HCT116 (cell line): ENCODE measurements at regions not wholly inside any gene's neighbourhood (a gene's known extent, or its start where the extent isn't known, plus 50 kb on each side); places are given as distances from the start of the nearest gene placed in this dataset.

ENCODE experiments used
- ATAC-seq: fragments of 200-7000 bp; cut with Tn5 transposase; 2 replicates; pipeline ENCODE4 v1.9.1; 2020; ENCODE audit warnings: mild to moderate bottlenecking, moderate library complexity
- BruUV-seq: library from RNA; stranded (reverse); fragments of 400-500 nt; replicated peaks from 2 replicates; lab custom pipeline; 2021; lab: Mats Ljungman, UMichigan
- CTCF ChIA-PET: fragments of 300-600 bp; sonication (Branson Sonifier 250); formaldehyde crosslinking; loops from one replicate; lab custom pipeline; 2021; ENCODE audit warnings: antibody characterized with exemption; lab: Charles Lee
- POLR2A ChIA-PET: fragments of 300-600, 350-600 bp; sonication (Branson Sonifier 250); formaldehyde crosslinking; loops from one replicate; lab custom pipeline; 2021; ENCODE audit warnings: antibody characterized with exemption; lab: Charles Lee
- RAD21 ChIA-PET, 2 experiments: fragments of 300-600 bp; sonication (Branson Sonifier 250); formaldehyde crosslinking; loops; one replicate each; lab custom pipeline; 2023; ENCODE audit warnings: low total read pairs in 2 of 2; ENCODE audit not compliant: uncharacterized antibody in 2 of 2, unreplicated experiment in 2 of 2, low non-redundant PET in 1 of 2; lab: Charles Lee
- DNase-seq: peaks from one replicate; pipeline ENCODE4 v3.0.0-alpha.2; 2010; ENCODE audit warnings: low read depth, low spot score
- H2AFZ ChIP-seq: fragments of 200-600 bp; shearing (Covaris generic), sonication (generic); 2 replicates; pipeline ENCODE4 v1.6.1; 2017; ENCODE audit warnings: low read depth, mixed run types, mixed read lengths, antibody characterized with exemption, low read length; ENCODE audit not compliant: poor library complexity, severe bottlenecking
- H3K27ac ChIP-seq: 2 replicates; pipeline ENCODE4 v1.5.1; 2012; ENCODE audit warnings: low read depth, low read length
- H3K27me3 ChIP-seq: fragments of 200-600 bp; sonication (generic); 2 replicates; pipeline ENCODE4 v1.6.1; 2016; ENCODE audit warnings: mixed run types, low read length, mixed read lengths; ENCODE audit not compliant: insufficient read depth
- H3K36me3 ChIP-seq, 2 experiments: fragments of 200-500 bp in 1 of 2; fragments of 200-600 bp in 1 of 2; sonication (Bioruptor generic) in 1 of 2; sonication (generic) in 1 of 2; 2 replicates each; pipeline versions ENCODE4 v1.5.1 to v1.6.1; 2014 to 2016; ENCODE audit warnings: low read length in 2 of 2, inconsistent platforms in 1 of 2, mixed read lengths in 1 of 2, mixed run types in 1 of 2; ENCODE audit not compliant: insufficient read depth in 2 of 2, control insufficient read depth in 1 of 2
- H3K4me1 ChIP-seq, 2 experiments: fragments of 200-600 bp in 1 of 2; sonication (generic) in 1 of 2; 2 replicates each; pipeline versions ENCODE4 v1.5.1 to v1.6.1; 2012 to 2017; ENCODE audit warnings: low read length in 2 of 2, inconsistent platforms in 1 of 2, mild to moderate bottlenecking in 1 of 2, mixed read lengths in 1 of 2, mixed run types in 1 of 2, moderate library complexity in 1 of 2; ENCODE audit not compliant: insufficient read depth in 2 of 2, control insufficient read depth in 1 of 2
- H3K4me2 ChIP-seq: fragments of 200-600 bp; sonication (generic); 2 replicates; pipeline ENCODE4 v1.6.1; 2017; ENCODE audit warnings: mixed run types, low read length, mixed read lengths
- H3K4me3 ChIP-seq, 2 experiments: fragments of 200-600 bp in 1 of 2; sonication (generic) in 1 of 2; replicated peaks in 1 of 2; 2 replicates each; pipeline ENCODE4 v1.5.1; 2011 to 2016; ENCODE audit warnings: low read length in 2 of 2, control low read depth in 1 of 2, low read depth in 1 of 2, mild to moderate bottlenecking in 1 of 2, mixed read lengths in 1 of 2, mixed run types in 1 of 2
- H3K79me2 ChIP-seq: fragments of 200-600 bp; sonication (generic); 2 replicates; pipeline ENCODE4 v1.6.1; 2017; ENCODE audit warnings: mild to moderate bottlenecking, mixed run types, low read length, moderate library complexity, mixed read lengths; ENCODE audit not compliant: insufficient read depth
- H3K9ac ChIP-seq: fragments of 200-600 bp; sonication (generic); 2 replicates; pipeline ENCODE4 v1.6.1; 2016; ENCODE audit warnings: low read length, mixed read lengths
- H3K9me2 ChIP-seq: fragments of 200-600 bp; sonication (generic), shearing (Covaris generic); 2 replicates; pipeline ENCODE4 v1.6.1; 2017; ENCODE audit warnings: mixed run types, mild to moderate bottlenecking, moderate library complexity; ENCODE audit not compliant: insufficient read depth
- H3K9me3 ChIP-seq, 2 experiments: fragments of 200-500 bp in 1 of 2; fragments of 200-600 bp in 1 of 2; sonication (Bioruptor generic) in 1 of 2; sonication (generic) in 1 of 2; 2 replicates each; pipeline ENCODE4 v1.6.1; 2014 to 2017; ENCODE audit warnings: low read length in 2 of 2, mixed read lengths in 2 of 2, inconsistent platforms in 1 of 2, low read depth in 1 of 2, mild to moderate bottlenecking in 1 of 2, mixed run types in 1 of 2, moderate library complexity in 1 of 2; ENCODE audit not compliant: control insufficient read depth in 1 of 2, insufficient read depth in 1 of 2
- H4K20me1 ChIP-seq: fragments of 200-600 bp; sonication (generic), shearing (Covaris generic); 2 replicates; pipeline ENCODE4 v1.6.1; 2017; ENCODE audit warnings: mixed run types, mild to moderate bottlenecking, moderate library complexity; ENCODE audit not compliant: insufficient read depth
- CBX3 ChIP-seq: IDR thresholded peaks from 2 replicates; pipeline ENCODE4 v1.6.1; 2012; ENCODE audit warnings: low read depth
- CEBPB ChIP-seq: IDR thresholded peaks from 2 replicates; pipeline ENCODE4 v1.6.1; 2012; ENCODE audit warnings: low read depth
- ELF1 ChIP-seq: IDR thresholded peaks from 2 replicates; pipeline ENCODE4 v1.6.1; 2012; ENCODE audit warnings: low read depth, borderline replicate concordance
- EZH2 ChIP-seq: fragments of 200-600 bp; sonication (generic); IDR thresholded peaks from 2 replicates; pipeline ENCODE4 v1.6.1; 2017; ENCODE audit warnings: antibody characterized with exemption, mixed run types
- EZH2phosphoT487 ChIP-seq: fragments of 200-600 bp; IDR thresholded peaks from 2 replicates; pipeline ENCODE4 v1.6.1; 2018; ENCODE audit warnings: antibody characterized with exemption, borderline replicate concordance
- FOSL1 ChIP-seq: IDR thresholded peaks from 2 replicates; pipeline ENCODE4 v1.6.1; 2012; ENCODE audit warnings: low read depth
- JUND ChIP-seq: IDR thresholded peaks from 2 replicates; pipeline ENCODE4 v1.6.1; 2012
- POLR2A ChIP-seq: IDR thresholded peaks from 2 replicates; pipeline ENCODE4 v1.7.0; 2011; ENCODE audit warnings: borderline replicate concordance; ENCODE audit not compliant: insufficient read depth, insufficient read length; ENCODE audit errors: extremely low read depth
- POLR2AphosphoS5 ChIP-seq: IDR thresholded peaks from 2 replicates; pipeline ENCODE4 v1.6.1; 2011; ENCODE audit warnings: mild to moderate bottlenecking, low read depth, low read length, moderate library complexity
- RAD21 ChIP-seq: IDR thresholded peaks from 2 replicates; pipeline ENCODE4 v1.6.1; 2012; ENCODE audit warnings: low read depth, mild to moderate bottlenecking
- SIN3A ChIP-seq: IDR thresholded peaks from 2 replicates; pipeline ENCODE4 v1.6.1; 2012; ENCODE audit warnings: low read depth
- SRF ChIP-seq: IDR thresholded peaks from 2 replicates; pipeline ENCODE4 v1.6.1; 2012; ENCODE audit warnings: low read depth
- YY1 ChIP-seq: IDR thresholded peaks from 2 replicates; pipeline ENCODE4 v1.6.1; 2011; ENCODE audit warnings: low read length, low read depth, moderate library complexity, mild to moderate bottlenecking; ENCODE audit not compliant: insufficient replicate concordance; ENCODE audit errors: extremely low read depth
- ZNF274 ChIP-seq: fragments of 200-500 bp; sonication (Bioruptor generic); IDR thresholded peaks from 2 replicates; pipeline ENCODE4 v1.6.1; 2014; ENCODE audit warnings: mild to moderate bottlenecking, low read depth, low read length, inconsistent platforms
- intact Hi-C: fragments of 100-400 bp; cut with micrococcal nuclease; formaldehyde crosslinking; loops from 2 replicates; pipeline ENCODE4 v1.10.0; 2022
- TF ChIP-seq, protein P1 (sequence below): IDR thresholded peaks from 2 replicates; pipeline ENCODE4 v1.6.1; 2011; ENCODE audit warnings: mild to moderate bottlenecking, low read length, moderate library complexity; ENCODE audit not compliant: insufficient replicate concordance; ENCODE audit errors: extremely low read depth
- TF ChIP-seq, protein P2 (sequence below), 3 experiments: fragments of 200-600 bp in 1 of 3; sonication (generic) in 1 of 3; IDR thresholded peaks in 2 of 3; conservative IDR thresholded peaks in 1 of 3; 2 replicates each; pipeline ENCODE4 v1.5.1; 2012 to 2017; ENCODE audit warnings: low read depth in 2 of 3, low read length in 2 of 3, antibody characterized with exemption in 1 of 3, borderline replicate concordance in 1 of 3, control low read depth in 1 of 3, mild to moderate bottlenecking in 1 of 3, mixed read lengths in 1 of 3, mixed run types in 1 of 3, moderate library complexity in 1 of 3; ENCODE audit not compliant: insufficient read depth in 1 of 3
- TF ChIP-seq, protein P3 (sequence below): IDR thresholded peaks from 2 replicates; pipeline ENCODE4 v1.6.1; 2012
- TF ChIP-seq, protein P4 (sequence below): IDR thresholded peaks from 2 replicates; pipeline ENCODE4 v1.6.1; 2012; ENCODE audit warnings: low read depth
- TF ChIP-seq, protein P5 (sequence below): IDR thresholded peaks from 2 replicates; pipeline ENCODE4 v1.6.1; 2012

DNA sequence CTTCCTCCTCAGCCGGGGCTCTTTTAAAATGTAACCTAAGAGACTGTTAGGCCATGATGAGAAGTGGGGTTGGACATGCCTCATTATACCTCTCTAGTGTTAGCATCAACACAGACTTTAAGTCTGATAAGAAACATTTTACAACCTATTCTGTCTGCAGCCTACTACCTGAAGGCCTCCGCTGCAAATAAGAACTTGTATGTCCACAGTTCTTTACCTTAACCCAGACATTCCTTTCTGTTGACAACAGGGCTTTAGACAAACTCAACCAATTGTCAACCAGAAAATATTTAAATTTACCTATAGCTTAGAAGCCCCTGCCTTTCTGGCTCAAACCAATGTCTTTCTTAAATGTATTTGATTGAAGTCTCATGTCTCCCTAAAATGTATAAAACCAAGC is 1418.6 kb downstream of the STIM2 start:
- Histone ChIP-seq H3K9ac (no peak overlapping the region), H3K79me2 (no peaks in the 10 kb centered on the region), H3K27me3 (no peaks in the 10 kb centered on the region)
- TF ChIP-seq ELF1 = no peak
- TF ChIP-seq JUND = no peak
- no peak for TF ChIP-seq RAD21
- TF ChIP-seq, protein P1, sequence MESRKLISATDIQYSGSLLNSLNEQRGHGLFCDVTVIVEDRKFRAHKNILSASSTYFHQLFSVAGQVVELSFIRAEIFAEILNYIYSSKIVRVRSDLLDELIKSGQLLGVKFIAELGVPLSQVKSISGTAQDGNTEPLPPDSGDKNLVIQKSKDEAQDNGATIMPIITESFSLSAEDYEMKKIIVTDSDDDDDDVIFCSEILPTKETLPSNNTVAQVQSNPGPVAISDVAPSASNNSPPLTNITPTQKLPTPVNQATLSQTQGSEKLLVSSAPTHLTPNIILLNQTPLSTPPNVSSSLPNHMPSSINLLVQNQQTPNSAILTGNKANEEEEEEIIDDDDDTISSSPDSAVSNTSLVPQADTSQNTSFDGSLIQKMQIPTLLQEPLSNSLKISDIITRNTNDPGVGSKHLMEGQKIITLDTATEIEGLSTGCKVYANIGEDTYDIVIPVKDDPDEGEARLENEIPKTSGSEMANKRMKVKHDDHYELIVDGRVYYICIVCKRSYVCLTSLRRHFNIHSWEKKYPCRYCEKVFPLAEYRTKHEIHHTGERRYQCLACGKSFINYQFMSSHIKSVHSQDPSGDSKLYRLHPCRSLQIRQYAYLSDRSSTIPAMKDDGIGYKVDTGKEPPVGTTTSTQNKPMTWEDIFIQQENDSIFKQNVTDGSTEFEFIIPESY = no peak
- TF ChIP-seq, protein P2, sequence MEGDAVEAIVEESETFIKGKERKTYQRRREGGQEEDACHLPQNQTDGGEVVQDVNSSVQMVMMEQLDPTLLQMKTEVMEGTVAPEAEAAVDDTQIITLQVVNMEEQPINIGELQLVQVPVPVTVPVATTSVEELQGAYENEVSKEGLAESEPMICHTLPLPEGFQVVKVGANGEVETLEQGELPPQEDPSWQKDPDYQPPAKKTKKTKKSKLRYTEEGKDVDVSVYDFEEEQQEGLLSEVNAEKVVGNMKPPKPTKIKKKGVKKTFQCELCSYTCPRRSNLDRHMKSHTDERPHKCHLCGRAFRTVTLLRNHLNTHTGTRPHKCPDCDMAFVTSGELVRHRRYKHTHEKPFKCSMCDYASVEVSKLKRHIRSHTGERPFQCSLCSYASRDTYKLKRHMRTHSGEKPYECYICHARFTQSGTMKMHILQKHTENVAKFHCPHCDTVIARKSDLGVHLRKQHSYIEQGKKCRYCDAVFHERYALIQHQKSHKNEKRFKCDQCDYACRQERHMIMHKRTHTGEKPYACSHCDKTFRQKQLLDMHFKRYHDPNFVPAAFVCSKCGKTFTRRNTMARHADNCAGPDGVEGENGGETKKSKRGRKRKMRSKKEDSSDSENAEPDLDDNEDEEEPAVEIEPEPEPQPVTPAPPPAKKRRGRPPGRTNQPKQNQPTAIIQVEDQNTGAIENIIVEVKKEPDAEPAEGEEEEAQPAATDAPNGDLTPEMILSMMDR (IDR thresholded peaks at IDR 0.05 in 2 of 3, conservative IDR thresholded peaks at IDR 0.05 in 1 of 3; ENCODE audit: borderline replicate concordance in 1 of 3, insufficient read depth in 1 of 3, low read depth in 2 of 3, low read length in 2 of 3) = no peak
- TF ChIP-seq, protein P3, sequence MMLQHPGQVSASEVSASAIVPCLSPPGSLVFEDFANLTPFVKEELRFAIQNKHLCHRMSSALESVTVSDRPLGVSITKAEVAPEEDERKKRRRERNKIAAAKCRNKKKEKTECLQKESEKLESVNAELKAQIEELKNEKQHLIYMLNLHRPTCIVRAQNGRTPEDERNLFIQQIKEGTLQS = no peak
- TF ChIP-seq, protein P4, sequence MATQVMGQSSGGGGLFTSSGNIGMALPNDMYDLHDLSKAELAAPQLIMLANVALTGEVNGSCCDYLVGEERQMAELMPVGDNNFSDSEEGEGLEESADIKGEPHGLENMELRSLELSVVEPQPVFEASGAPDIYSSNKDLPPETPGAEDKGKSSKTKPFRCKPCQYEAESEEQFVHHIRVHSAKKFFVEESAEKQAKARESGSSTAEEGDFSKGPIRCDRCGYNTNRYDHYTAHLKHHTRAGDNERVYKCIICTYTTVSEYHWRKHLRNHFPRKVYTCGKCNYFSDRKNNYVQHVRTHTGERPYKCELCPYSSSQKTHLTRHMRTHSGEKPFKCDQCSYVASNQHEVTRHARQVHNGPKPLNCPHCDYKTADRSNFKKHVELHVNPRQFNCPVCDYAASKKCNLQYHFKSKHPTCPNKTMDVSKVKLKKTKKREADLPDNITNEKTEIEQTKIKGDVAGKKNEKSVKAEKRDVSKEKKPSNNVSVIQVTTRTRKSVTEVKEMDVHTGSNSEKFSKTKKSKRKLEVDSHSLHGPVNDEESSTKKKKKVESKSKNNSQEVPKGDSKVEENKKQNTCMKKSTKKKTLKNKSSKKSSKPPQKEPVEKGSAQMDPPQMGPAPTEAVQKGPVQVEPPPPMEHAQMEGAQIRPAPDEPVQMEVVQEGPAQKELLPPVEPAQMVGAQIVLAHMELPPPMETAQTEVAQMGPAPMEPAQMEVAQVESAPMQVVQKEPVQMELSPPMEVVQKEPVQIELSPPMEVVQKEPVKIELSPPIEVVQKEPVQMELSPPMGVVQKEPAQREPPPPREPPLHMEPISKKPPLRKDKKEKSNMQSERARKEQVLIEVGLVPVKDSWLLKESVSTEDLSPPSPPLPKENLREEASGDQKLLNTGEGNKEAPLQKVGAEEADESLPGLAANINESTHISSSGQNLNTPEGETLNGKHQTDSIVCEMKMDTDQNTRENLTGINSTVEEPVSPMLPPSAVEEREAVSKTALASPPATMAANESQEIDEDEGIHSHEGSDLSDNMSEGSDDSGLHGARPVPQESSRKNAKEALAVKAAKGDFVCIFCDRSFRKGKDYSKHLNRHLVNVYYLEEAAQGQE = no peak
- TF ChIP-seq SRF = no peak
- TF ChIP-seq POLR2A = no peak
- TF ChIP-seq SIN3A = no peak
- no peak for TF ChIP-seq FOSL1
- TF ChIP-seq, protein P5, sequence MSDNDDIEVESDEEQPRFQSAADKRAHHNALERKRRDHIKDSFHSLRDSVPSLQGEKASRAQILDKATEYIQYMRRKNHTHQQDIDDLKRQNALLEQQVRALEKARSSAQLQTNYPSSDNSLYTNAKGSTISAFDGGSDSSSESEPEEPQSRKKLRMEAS = no peak
- no peak for TF ChIP-seq EZH2phosphoT487
- TF ChIP-seq ZNF274 = no peak
- TF ChIP-seq CEBPB = no peak
- no peak for TF ChIP-seq YY1
- no peak for TF ChIP-seq EZH2
- TF ChIP-seq CBX3 = no peak
- TF ChIP-seq POLR2AphosphoS5 = no peak
- TF ChIP-seq, all 23 proteins: peak for 0
- no peak overlapping the region for H3K27ac ChIP-seq
- no peaks in the 10 kb centered on the region for H3K36me3 ChIP-seq
- CTCF ChIA-PET = no interaction called here
- no peaks in the 10 kb centered on the region for H3K9me3 ChIP-seq
- no TSS peak for BruUV-seq
- H4K20me1 ChIP-seq = no peaks in the 10 kb centered on the region
- POLR2A ChIA-PET = no interaction called here
- H3K4me3 ChIP-seq = no peak overlapping the region
- DNase-seq (no peak), ATAC-seq (no peak)
- H3K4me1 ChIP-seq = no peaks in the 10 kb centered on the region
- H3K4me2 ChIP-seq = no peak overlapping the region
- RAD21 ChIA-PET = no interaction called here
- intact Hi-C loops = no loop called here
- H3K9me2 ChIP-seq = no peaks in the 10 kb centered on the region
- no peak overlapping the region for H2AFZ ChIP-seq
